K562 (cell line): ENCODE measurements at regions not wholly inside any gene's neighbourhood (a gene's known extent, or its start where the extent isn't known, plus 50 kb on each side); places are given as distances from the start of the nearest gene placed in this dataset.

Experiments
- GTF2F1 ChIP-seq: IDR thresholded peaks from 2 replicates; pipeline ENCODE4 v1.6.1; 2011; ENCODE audit warnings: low read depth, low read length, improper control_type of control experiment
- MTF1 ChIP-seq: fragments of 250-450 bp; sonication (Bioruptor Pico); IDR thresholded peaks from 2 replicates; pipeline ENCODE4 v1.9.0; 2021; ENCODE audit warnings: moderate library complexity, mild to moderate bottlenecking, inconsistent platforms, borderline replicate concordance
- RBM17 ChIP-seq: fragments of 200-400 bp; formaldehyde crosslinking; IDR thresholded peaks from 2 replicates; pipeline ENCODE4 v1.6.1; 2017; ENCODE audit warnings: low read depth, mild to moderate bottlenecking, low read length, borderline replicate concordance
- SMC3 ChIP-seq: conservative IDR thresholded peaks from 2 replicates; pipeline ENCODE4 v1.6.1; 2011; ENCODE audit warnings: low read depth, low read length, improper control_type of control experiment; ENCODE audit not compliant: insufficient read depth
- TAF15 ChIP-seq: fragments of 200-400 bp; formaldehyde crosslinking; IDR thresholded peaks from 2 replicates; pipeline ENCODE4 v1.6.1; 2017; ENCODE audit warnings: mild to moderate bottlenecking, low read depth, low read length, moderate library complexity
- U2AF1 ChIP-seq: fragments of 200-400 bp; formaldehyde crosslinking; optimal IDR thresholded peaks from 2 replicates; pipeline ENCODE3; 2017; ENCODE audit warnings: mild to moderate bottlenecking, low read depth, low read length, moderate library complexity

DNA sequence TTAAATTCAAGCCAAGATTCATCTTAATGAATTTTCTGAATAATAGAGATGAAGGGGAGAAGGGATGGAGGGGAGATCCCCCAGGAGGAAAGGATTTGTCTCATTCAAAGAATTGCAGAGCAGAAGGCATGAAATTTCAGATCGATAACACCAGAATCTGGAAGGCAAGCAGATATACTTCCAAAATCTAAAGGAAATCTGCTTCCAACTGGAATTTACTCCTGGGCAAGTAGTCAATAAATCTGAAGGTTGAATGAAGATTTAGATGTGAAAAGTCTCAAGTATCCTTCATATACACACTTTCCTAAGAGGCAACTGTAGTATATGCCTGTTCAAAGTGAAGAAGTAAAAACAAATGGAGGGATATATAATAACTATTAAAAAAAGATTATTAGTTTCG is 1190.8 kb upstream of the CELF4 start:
- TF ChIP-seq TAF15 (no peak), MTF1 (no peak), U2AF1 (no peak), RBM17 (no peak), SMC3 (no peak), GTF2F1 (no peak)
